ENCODE measurements at regions not wholly inside any gene's neighbourhood (a gene's known extent, or its start where the extent isn't known, plus 50 kb on each side); places are given as distances from the start of the nearest gene placed in this dataset.

GRCh38 chr16:73473713-73474112 lies 425.8 kb upstream of the ZFHX3 start:
- H3K9me3 ChIP-seq (replicated peaks; ENCODE audit: control insufficient read depth, insufficient read depth, low read length), result no peaks in the 10 kb centered on the region
- ATAC-seq (no peak), DNase-seq (ENCODE audit: low read depth, low spot score) (no peak), FAIRE-seq (no peak)
- no peaks in the 10 kb centered on the region for H3K36me3 ChIP-seq (ENCODE audit: control insufficient read depth in 2 of 2, insufficient read depth in 2 of 2, low read length in 1 of 2)
- ChIA-PET RAD21 (ENCODE audit: unreplicated experiment) (no interaction called here), SMC1A (ENCODE audit: uncharacterized antibody, unreplicated experiment) (no interaction called here), POLR2A (no interaction called here), CTCF (no interaction called here)
- H3K4me1 ChIP-seq (ENCODE audit: control insufficient read depth, insufficient read depth, low read length), result no peaks in the 10 kb centered on the region
- H3K27ac ChIP-seq (ENCODE audit: control insufficient read depth, insufficient read depth), result no peak overlapping the region
- in situ Hi-C loops (cut with MboI), result no loop called here
- no peak overlapping the region for H3K4me3 ChIP-seq
- TF ChIP-seq BMI1 (IDR thresholded peaks at IDR 0.05; ENCODE audit: borderline replicate concordance), result no peak
- no peak for TF ChIP-seq NR2C1 (IDR thresholded peaks at IDR 0.05)
- TF ChIP-seq POLR2AphosphoS2 (IDR thresholded peaks at IDR 0.05; ENCODE audit: low read depth, low read length), result no peak
- TF ChIP-seq BACH1 (IDR thresholded peaks at IDR 0.05; ENCODE audit: borderline replicate concordance), result no peak
- TF ChIP-seq CBFB (IDR thresholded peaks at IDR 0.05; ENCODE audit: low read depth), result no peak
- no peak for TF ChIP-seq HSF1 (IDR thresholded peaks at IDR 0.05; ENCODE audit: low read depth, low read length)
- TF ChIP-seq ZBTB33 (IDR thresholded peaks at IDR 0.05), result no peak
- TF ChIP-seq MTA3 (IDR thresholded peaks at IDR 0.05; ENCODE audit: borderline replicate concordance, low read length), result no peak
- no peak for TF ChIP-seq CEBPB (IDR thresholded peaks at IDR 0.05; ENCODE audit: borderline replicate concordance in 1 of 2, low read depth in 2 of 2, low read length in 2 of 2)
- TF ChIP-seq TCF12 (IDR thresholded peaks at IDR 0.05; ENCODE audit: low read depth, low read length), result no peak
- TF ChIP-seq NFXL1 (IDR thresholded peaks at IDR 0.05; ENCODE audit: borderline replicate concordance), result no peak
- no peak for TF ChIP-seq PML (IDR thresholded peaks at IDR 0.05; ENCODE audit: low read length)
- TF ChIP-seq TBL1XR1 (IDR thresholded peaks at IDR 0.05; ENCODE audit: low read depth, low read length), result no peak
- no peak overlapping the region for H2AFZ ChIP-seq (ENCODE audit: control insufficient read depth, low read depth, low read length)
- no TSS peak for BruUV-seq (replicated peaks)
- H4K20me1 ChIP-seq (ENCODE audit: control insufficient read depth, insufficient read depth), result no peaks in the 10 kb centered on the region
- no peak overlapping the region for H3K9ac ChIP-seq (ENCODE audit: control insufficient read depth, insufficient read depth, low read length)
- WGBS (ENCODE audit: insufficient coverage, insufficient replicate concordance, low lambda C conversion rate, missing lambda C conversion rate), result 49% methylated on average over 3 of the region's 3 CpGs
- H3K79me2 ChIP-seq (ENCODE audit: control insufficient read depth, insufficient read depth, low read length), result no peaks in the 10 kb centered on the region
- intact Hi-C loops (cut with micrococcal nuclease; ENCODE audit: unreplicated experiment), result no loop called here
- no peaks in the 10 kb centered on the region for H3K27me3 ChIP-seq (replicated peaks in 1 of 2; ENCODE audit: control insufficient read depth in 2 of 2, insufficient read depth in 2 of 2, low read length in 1 of 2)
- no peak overlapping the region for H3K4me2 ChIP-seq (ENCODE audit: control insufficient read depth, insufficient read depth)
